ENCODE measurements at regions not wholly inside any gene's neighbourhood (a gene's known extent, or its start where the extent isn't known, plus 50 kb on each side); places are given as distances from the start of the nearest gene placed in this dataset.

DNA sequence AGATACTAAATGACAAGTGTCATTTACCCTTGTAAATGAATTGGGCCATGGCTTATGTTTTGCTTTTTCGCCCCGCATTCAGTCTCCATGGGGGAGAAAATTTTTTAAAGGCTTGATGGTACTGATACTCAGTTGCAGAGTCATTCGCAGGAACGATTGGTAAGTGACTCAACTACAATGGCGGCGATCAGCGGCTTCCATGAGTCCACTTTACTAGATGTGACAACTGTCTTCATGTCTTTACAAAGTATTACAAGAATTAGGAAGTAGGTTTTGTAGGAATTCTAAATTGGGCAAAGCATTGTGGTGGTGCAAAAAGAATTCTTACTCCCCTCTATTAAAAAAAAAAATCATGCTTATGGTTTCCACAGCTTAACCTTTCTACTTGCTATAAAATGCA, 108.8 kb upstream of the ZEB1 start:
- TF ChIP-seq, protein P1, sequence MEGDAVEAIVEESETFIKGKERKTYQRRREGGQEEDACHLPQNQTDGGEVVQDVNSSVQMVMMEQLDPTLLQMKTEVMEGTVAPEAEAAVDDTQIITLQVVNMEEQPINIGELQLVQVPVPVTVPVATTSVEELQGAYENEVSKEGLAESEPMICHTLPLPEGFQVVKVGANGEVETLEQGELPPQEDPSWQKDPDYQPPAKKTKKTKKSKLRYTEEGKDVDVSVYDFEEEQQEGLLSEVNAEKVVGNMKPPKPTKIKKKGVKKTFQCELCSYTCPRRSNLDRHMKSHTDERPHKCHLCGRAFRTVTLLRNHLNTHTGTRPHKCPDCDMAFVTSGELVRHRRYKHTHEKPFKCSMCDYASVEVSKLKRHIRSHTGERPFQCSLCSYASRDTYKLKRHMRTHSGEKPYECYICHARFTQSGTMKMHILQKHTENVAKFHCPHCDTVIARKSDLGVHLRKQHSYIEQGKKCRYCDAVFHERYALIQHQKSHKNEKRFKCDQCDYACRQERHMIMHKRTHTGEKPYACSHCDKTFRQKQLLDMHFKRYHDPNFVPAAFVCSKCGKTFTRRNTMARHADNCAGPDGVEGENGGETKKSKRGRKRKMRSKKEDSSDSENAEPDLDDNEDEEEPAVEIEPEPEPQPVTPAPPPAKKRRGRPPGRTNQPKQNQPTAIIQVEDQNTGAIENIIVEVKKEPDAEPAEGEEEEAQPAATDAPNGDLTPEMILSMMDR (IDR thresholded peaks at IDR 0.05; ENCODE audit: insufficient read depth, low read depth, low read length) = no peak
- no peak for TF ChIP-seq EZH2 (IDR thresholded peaks at IDR 0.05; ENCODE audit: insufficient read depth, low read length)

Measured in astrocyte (in vitro differentiated cells and primary cell).